SU-DHL-6 (cell line): ENCODE measurements at regions not wholly inside any gene's neighbourhood (a gene's known extent, or its start where the extent isn't known, plus 50 kb on each side); places are given as distances from the start of the nearest gene placed in this dataset.

Experiments used
- H2AFZ ChIP-seq: fragments of 200-600 bp; sonication (generic); 2 replicates; pipeline ENCODE4 v1.6.1; 2014; ENCODE audit warnings: low read depth, mild to moderate bottlenecking, moderate library complexity, mixed read lengths, antibody characterized with exemption, low read length; ENCODE audit not compliant: severe bottlenecking
- H3F3A ChIP-seq: fragments of 200-600 bp; shearing (Covaris generic); 2 replicates; pipeline ENCODE4 v1.6.0; 2016; ENCODE audit warnings: antibody characterized with exemption, mild to moderate bottlenecking; ENCODE audit not compliant: insufficient read depth
- H3K27ac ChIP-seq: fragments of 200-600 bp; sonication (generic); 2 replicates; pipeline ENCODE4 v1.5.1; 2016; ENCODE audit warnings: low read depth, mild to moderate bottlenecking, low read length, moderate library complexity, mixed read lengths
- H3K27me3 ChIP-seq: fragments of 200-600 bp; sonication (generic), shearing (Covaris generic); 2 replicates; pipeline ENCODE4 v1.6.0; 2014; ENCODE audit warnings: mild to moderate bottlenecking, low read length
- H3K36me3 ChIP-seq: fragments of 200-600 bp; sonication (generic); 2 replicates; pipeline ENCODE4 v1.6.1; 2014; ENCODE audit warnings: mild to moderate bottlenecking, low read length, mixed read lengths
- H3K4me2 ChIP-seq: fragments of 300-600, 200-600 bp; shearing (Covaris generic), sonication (generic); 2 replicates; pipeline ENCODE4 v1.6.0; 2014; ENCODE audit warnings: low read length, low read depth, mild to moderate bottlenecking; ENCODE audit not compliant: poor library complexity, severe bottlenecking
- H3K4me3 ChIP-seq: fragments of 200-600 bp; sonication (generic); 2 replicates; pipeline ENCODE4 v1.5.1; 2014; ENCODE audit warnings: antibody characterized with exemption, low read length, mild to moderate bottlenecking, mixed read lengths; ENCODE audit not compliant: insufficient read depth, poor library complexity, severe bottlenecking
- H3K79me2 ChIP-seq: fragments of 200-600 bp; sonication (generic); 2 replicates; pipeline ENCODE4 v1.6.1; 2014; ENCODE audit warnings: mild to moderate bottlenecking, low read length, moderate library complexity; ENCODE audit not compliant: insufficient read depth
- H3K9ac ChIP-seq: fragments of 200-600 bp; sonication (generic); 2 replicates; pipeline ENCODE4 v1.7.0; 2014; ENCODE audit warnings: mild to moderate bottlenecking, low read length
- H3K9me2 ChIP-seq: fragments of 200-600 bp; sonication (generic); replicated peaks from 2 replicates; pipeline ENCODE4 v1.6.1; 2014; ENCODE audit warnings: low read length; ENCODE audit not compliant: insufficient read depth
- H3K9me3 ChIP-seq: fragments of 200-600 bp; sonication (generic); 2 replicates; pipeline ENCODE4 v1.6.1; 2014; ENCODE audit warnings: low read length, mixed read lengths; ENCODE audit not compliant: insufficient read depth
- H4K20me1 ChIP-seq: fragments of 200-600 bp; sonication (generic); 2 replicates; pipeline ENCODE4 v1.6.1; 2014; ENCODE audit warnings: low read depth, mild to moderate bottlenecking, antibody characterized with exemption, low read length, moderate library complexity, mixed read lengths
- EZH2phosphoT487 ChIP-seq: fragments of 200-600 bp; sonication (generic), shearing (Covaris generic); conservative IDR thresholded peaks from 2 replicates; pipeline ENCODE4 v1.6.1; 2018; ENCODE audit warnings: mild to moderate bottlenecking, antibody characterized with exemption, low read length, moderate library complexity, mixed read lengths
- TF ChIP-seq, protein P1 (sequence below): fragments of 200-600 bp; sonication (generic); IDR thresholded peaks from one replicate; pipeline ENCODE4 v1.5.1; 2017; ENCODE audit warnings: antibody characterized with exemption, mild to moderate bottlenecking, low read length, moderate library complexity; ENCODE audit not compliant: insufficient read depth, poor library complexity, severe bottlenecking

DNA sequence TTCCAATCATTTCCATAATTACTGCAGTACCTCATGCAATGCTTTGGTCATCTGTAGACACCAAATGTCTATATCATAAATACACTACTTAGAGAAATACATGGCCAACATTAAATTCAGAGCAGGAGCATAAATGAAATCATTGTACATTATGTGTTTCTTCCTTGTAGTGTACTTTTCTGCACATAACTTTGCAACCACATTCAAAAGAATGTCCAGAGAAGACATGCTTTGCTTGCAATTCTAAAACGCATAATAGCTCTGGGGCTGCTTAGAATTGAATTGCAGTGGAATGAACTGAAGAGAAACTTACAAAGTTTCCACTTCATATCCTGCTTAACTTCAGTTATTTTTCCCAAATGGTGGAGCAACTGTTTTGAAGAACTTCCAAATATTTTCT is 664.4 kb downstream of the DSC3 start:
- H3K27me3 ChIP-seq: no peaks in the 10 kb centered on the region
- no peak for TF ChIP-seq EZH2phosphoT487
- TF ChIP-seq, protein P1, sequence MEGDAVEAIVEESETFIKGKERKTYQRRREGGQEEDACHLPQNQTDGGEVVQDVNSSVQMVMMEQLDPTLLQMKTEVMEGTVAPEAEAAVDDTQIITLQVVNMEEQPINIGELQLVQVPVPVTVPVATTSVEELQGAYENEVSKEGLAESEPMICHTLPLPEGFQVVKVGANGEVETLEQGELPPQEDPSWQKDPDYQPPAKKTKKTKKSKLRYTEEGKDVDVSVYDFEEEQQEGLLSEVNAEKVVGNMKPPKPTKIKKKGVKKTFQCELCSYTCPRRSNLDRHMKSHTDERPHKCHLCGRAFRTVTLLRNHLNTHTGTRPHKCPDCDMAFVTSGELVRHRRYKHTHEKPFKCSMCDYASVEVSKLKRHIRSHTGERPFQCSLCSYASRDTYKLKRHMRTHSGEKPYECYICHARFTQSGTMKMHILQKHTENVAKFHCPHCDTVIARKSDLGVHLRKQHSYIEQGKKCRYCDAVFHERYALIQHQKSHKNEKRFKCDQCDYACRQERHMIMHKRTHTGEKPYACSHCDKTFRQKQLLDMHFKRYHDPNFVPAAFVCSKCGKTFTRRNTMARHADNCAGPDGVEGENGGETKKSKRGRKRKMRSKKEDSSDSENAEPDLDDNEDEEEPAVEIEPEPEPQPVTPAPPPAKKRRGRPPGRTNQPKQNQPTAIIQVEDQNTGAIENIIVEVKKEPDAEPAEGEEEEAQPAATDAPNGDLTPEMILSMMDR: no peak
- H3K27ac ChIP-seq: no peak overlapping the region

DNA sequence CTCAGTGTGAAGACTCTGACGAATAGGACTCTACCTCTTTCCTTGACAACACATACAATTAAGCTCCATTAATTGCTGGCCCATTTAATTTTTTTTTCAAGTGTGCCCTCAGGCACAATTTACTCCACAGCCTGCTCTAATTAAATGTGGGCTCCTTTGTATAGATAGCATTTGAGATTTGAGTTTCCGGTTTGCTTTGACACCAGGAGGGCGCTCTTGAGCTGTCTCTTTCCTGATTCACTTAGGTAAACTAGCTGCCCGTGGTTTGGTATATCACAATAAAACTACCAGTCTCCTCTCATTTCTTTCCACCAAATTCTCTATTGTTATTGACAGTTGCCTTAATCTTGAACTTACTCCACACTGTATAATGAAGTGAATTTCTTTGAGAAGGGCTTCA is 666.0 kb downstream of the DSC3 start:
- Histone ChIP-seq H3K4me2 (no peak overlapping the region), H3K9ac (no peak overlapping the region), H3K36me3 (no peaks in the 10 kb centered on the region), H3K79me2 (no peaks in the 10 kb centered on the region), H4K20me1 (no peaks in the 10 kb centered on the region), H3K27ac (no peak overlapping the region), H3K4me3 (no peak overlapping the region), H3K9me2 (no peaks in the 10 kb centered on the region), H3F3A (no peaks in the 10 kb centered on the region), H3K27me3 (no peaks in the 10 kb centered on the region), H2AFZ (no peak overlapping the region), H3K9me3 (no peaks in the 10 kb centered on the region)
- TF ChIP-seq, protein P1: no peak
- no peak for TF ChIP-seq EZH2phosphoT487

More for the DNA sequence above, 664.4 kb downstream of the DSC3 start:
- Histone ChIP-seq H4K20me1 (no peaks in the 10 kb centered on the region), H3K9me3 (no peaks in the 10 kb centered on the region), H3K79me2 (no peaks in the 10 kb centered on the region), H3K9me2 (no peaks in the 10 kb centered on the region), H3K36me3 (no peaks in the 10 kb centered on the region), H2AFZ (no peak overlapping the region), H3K4me3 (no peak overlapping the region), H3K4me2 (no peak overlapping the region), H3F3A (no peaks in the 10 kb centered on the region), H3K9ac (no peak overlapping the region)

DNA sequence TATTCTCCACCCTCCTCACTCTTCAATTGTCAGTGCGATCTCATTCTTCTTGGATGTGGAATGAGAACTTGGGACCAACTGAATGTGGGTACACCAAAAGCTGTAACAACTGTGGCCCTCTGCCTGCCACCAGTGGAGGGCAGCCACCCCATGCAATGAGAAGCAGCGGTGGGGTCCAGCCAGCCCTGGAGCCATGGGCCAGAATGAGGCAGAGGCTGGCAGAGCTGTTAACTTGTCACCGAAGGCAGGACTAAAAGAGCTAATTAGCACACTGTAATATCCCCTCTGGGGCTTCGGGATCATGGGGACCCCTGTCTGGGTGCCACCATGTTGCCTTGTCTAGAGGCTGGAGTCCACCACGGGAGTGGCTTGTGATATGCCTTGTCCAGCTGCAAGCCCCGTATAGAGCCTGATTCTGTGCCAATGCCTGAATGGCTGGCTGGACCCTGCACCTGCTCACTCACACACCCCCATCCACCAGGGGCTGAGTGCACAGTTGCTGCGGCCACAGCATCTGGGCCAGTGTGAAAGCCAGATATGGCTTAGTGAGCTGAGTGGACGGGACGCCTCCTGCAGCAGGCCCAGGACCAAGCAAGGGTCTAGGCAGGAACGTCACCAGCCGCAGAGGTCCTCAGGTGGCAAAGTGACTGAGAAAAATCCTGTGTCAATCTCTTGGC is 680.5 kb downstream of the DSC3 start:
- no peaks in the 10 kb centered on the region for H3K9me3 ChIP-seq
- no peaks in the 10 kb centered on the region for H3K36me3 ChIP-seq
- H3K9ac ChIP-seq: no peak overlapping the region
- H3K4me2 ChIP-seq: no peak overlapping the region
- H3K27me3 ChIP-seq: no peaks in the 10 kb centered on the region
- no peaks in the 10 kb centered on the region for H4K20me1 ChIP-seq
- no peak overlapping the region for H3K27ac ChIP-seq
- H3K4me3 ChIP-seq: no peak overlapping the region
- no peak overlapping the region for H2AFZ ChIP-seq
- H3K79me2 ChIP-seq: no peaks in the 10 kb centered on the region
- H3K9me2 ChIP-seq: no peaks in the 10 kb centered on the region
- no peaks in the 10 kb centered on the region for H3F3A ChIP-seq
- TF ChIP-seq EZH2phosphoT487: no peak
- TF ChIP-seq, protein P1: no peak
